Skin of body (tissue), 1 donor: ENCODE measurements at regions not wholly inside any gene's neighbourhood (a gene's known extent, or its start where the extent isn't known, plus 50 kb on each side); places are given as distances from the start of the nearest gene placed in this dataset.

ENCODE experiments used
- DNase-seq: peaks from one replicate; lab custom pipeline; 2025; lab: John Stamatoyannopoulos, UW

- DNase-seq = no peak
Measured at GRCh38 chr13:85665286-85665685, 133.9 kb downstream of the SLITRK6 start.

GRCh38 chr13:85663856-85664255 lies 135.4 kb downstream of the SLITRK6 start:
- DNase-seq = no peak

GRCh38 chr13:85662186-85662585 lies 137.0 kb downstream of the SLITRK6 start:
- DNase-seq = peak; percentile 32

- peak; percentile 50 for DNase-seq
Measured at GRCh38 chr13:85661675-85662074, 137.5 kb downstream of the SLITRK6 start.

GRCh38 chr13:85659493-85659892 lies 139.7 kb downstream of the SLITRK6 start:
- DNase-seq = no peak

GRCh38 chr13:85657942-85658341 lies 141.3 kb downstream of the SLITRK6 start:
- DNase-seq = no peak

GRCh38 chr13:85655040-85655439 lies 144.2 kb downstream of the SLITRK6 start:
- no peak for DNase-seq

- no peak for DNase-seq
Measured at GRCh38 chr13:85654227-85654626, 145.0 kb downstream of the SLITRK6 start.

GRCh38 chr13:85653681-85654080 lies 145.5 kb downstream of the SLITRK6 start:
- DNase-seq = no peak

GRCh38 chr13:85652491-85652890 lies 146.7 kb downstream of the SLITRK6 start:
- no peak for DNase-seq

- no peak for DNase-seq
Measured at GRCh38 chr13:85651440-85651839, 147.8 kb downstream of the SLITRK6 start.

GRCh38 chr13:85650613-85651012 lies 148.6 kb downstream of the SLITRK6 start:
- no peak for DNase-seq

- no peak for DNase-seq
Measured at GRCh38 chr13:85640727-85641126, 158.5 kb downstream of the SLITRK6 start.

GRCh38 chr13:85638815-85639393 lies 160.3 kb downstream of the SLITRK6 start:
- DNase-seq = no peak

- no peak for DNase-seq
Measured at GRCh38 chr13:85638265-85638664, 161.0 kb downstream of the SLITRK6 start.

- peak; percentile 20 for DNase-seq
Measured at GRCh38 chr13:85632526-85633195, 166.6 kb downstream of the SLITRK6 start.

GRCh38 chr13:85631801-85632200 lies 167.4 kb downstream of the SLITRK6 start:
- peak; percentile 25 for DNase-seq

GRCh38 chr13:85626603-85627002 lies 172.6 kb downstream of the SLITRK6 start:
- DNase-seq = no peak

GRCh38 chr13:85619321-85619720 lies 179.9 kb downstream of the SLITRK6 start:
- no peak for DNase-seq

GRCh38 chr13:85618521-85618920 lies 180.7 kb downstream of the SLITRK6 start:
- DNase-seq = no peak

- DNase-seq = no peak
Measured at GRCh38 chr13:85616275-85616674, 182.9 kb downstream of the SLITRK6 start.

- DNase-seq = no peak
Measured at GRCh38 chr13:85615031-85615430, 184.2 kb downstream of the SLITRK6 start.

GRCh38 chr13:85610024-85610423 lies 189.2 kb downstream of the SLITRK6 start:
- DNase-seq = no peak
